CD14-positive monocyte (primary cell): ENCODE measurements at regions not wholly inside any gene's neighbourhood (a gene's known extent, or its start where the extent isn't known, plus 50 kb on each side); places are given as distances from the start of the nearest gene placed in this dataset.

Experiments
- DNase-seq, 3 donors: peaks; one replicate each; pipeline ENCODE4 v3.0.0-alpha.2; 2011 to 2022
- H2AFZ ChIP-seq: 2 replicates; pipeline ENCODE4 v1.6.0; 2012; ENCODE audit warnings: mild to moderate bottlenecking, low read depth, low read length, inconsistent platforms; ENCODE audit not compliant: insufficient read depth, poor library complexity, severe bottlenecking
- H3K27ac ChIP-seq, 2 donors: 1 replicate in 1 of 2; 2 replicates in 1 of 2; pipeline ENCODE4 v1.5.1; 2012 to 2013; ENCODE audit warnings: low read length in 2 of 2, control low read depth in 1 of 2, inconsistent platforms in 1 of 2, low read depth in 1 of 2, mild to moderate bottlenecking in 1 of 2
- H3K27me3 ChIP-seq, 2 donors: one replicate each; pipeline versions ENCODE4 v1.6.0 to v1.6.1; 2011 to 2013; ENCODE audit warnings: low read length in 2 of 2; ENCODE audit not compliant: control insufficient read depth in 2 of 2, insufficient read depth in 2 of 2
- H3K36me3 ChIP-seq, 2 donors: replicated peaks in 1 of 2; 1 replicate in 1 of 2; 2 replicates in 1 of 2; pipeline versions ENCODE4 v1.5.1 to v1.6.1; 2012 to 2013; ENCODE audit warnings: low read length in 2 of 2, control low read depth in 1 of 2, inconsistent platforms in 1 of 2, mild to moderate bottlenecking in 1 of 2; ENCODE audit not compliant: insufficient read depth in 2 of 2, control insufficient read depth in 1 of 2
- H3K4me1 ChIP-seq, 2 donors: 1 replicate in 1 of 2; 2 replicates in 1 of 2; pipeline versions ENCODE4 v1.5.1 to v1.6.1; 2012 to 2013; ENCODE audit warnings: low read length in 2 of 2, control low read depth in 1 of 2, inconsistent platforms in 1 of 2, mild to moderate bottlenecking in 1 of 2, moderate library complexity in 1 of 2; ENCODE audit not compliant: insufficient read depth in 2 of 2, control insufficient read depth in 1 of 2
- H3K4me2 ChIP-seq: replicated peaks from 2 replicates; pipeline ENCODE3; 2012; ENCODE audit warnings: low read length, moderate library complexity, mild to moderate bottlenecking; ENCODE audit not compliant: poor library complexity, severe bottlenecking; ENCODE audit errors: extremely low read depth
- H3K4me3 ChIP-seq, 3 experiments: fragments of 200-600 bp in 1 of 3; sonication (generic) in 1 of 3; replicated peaks in 1 of 3; 1 replicate in 2 of 3; 2 replicates in 1 of 3; pipeline ENCODE4 v1.5.1; 2011 to 2013; ENCODE audit warnings: low read length in 3 of 3, mild to moderate bottlenecking in 3 of 3, control low read depth in 2 of 3, low read depth in 2 of 3, inconsistent platforms in 1 of 3, moderate library complexity in 1 of 3
- H3K79me2 ChIP-seq: 2 replicates; pipeline ENCODE4 v1.6.0; 2012; ENCODE audit warnings: mild to moderate bottlenecking, control low read depth, inconsistent platforms, low read length, moderate library complexity; ENCODE audit not compliant: insufficient read depth
- H3K9ac ChIP-seq: 2 replicates; pipeline ENCODE4 v1.6.0; 2017; ENCODE audit warnings: low read length, mild to moderate bottlenecking; ENCODE audit not compliant: insufficient read depth, poor library complexity, severe bottlenecking
- H3K9me3 ChIP-seq, 2 donors: replicated peaks in 1 of 2; 1 replicate in 1 of 2; 2 replicates in 1 of 2; pipeline versions ENCODE4 v1.5.1 to v1.6.1; 2012 to 2013; ENCODE audit warnings: low read length in 2 of 2, control low read depth in 1 of 2; ENCODE audit not compliant: control insufficient read depth in 1 of 2, insufficient read depth in 1 of 2
- H4K20me1 ChIP-seq: 2 replicates; pipeline ENCODE4 v1.6.0; 2012; ENCODE audit warnings: mild to moderate bottlenecking, low read length, control low read depth, moderate library complexity; ENCODE audit not compliant: insufficient read depth
- H3K27ac Mint-ChIP-seq, 7 donors: one replicate each; pipeline ENCODE4 v1.8.0; 2020; ENCODE audit warnings: mild to moderate bottlenecking in 7 of 7, mixed read lengths in 7 of 7, moderate library complexity in 6 of 7, inconsistent platforms in 2 of 7
- H3K27me3 Mint-ChIP-seq, 3 donors: one replicate each; pipeline ENCODE4 v1.8.0; 2021 to 2022; ENCODE audit warnings: low read depth in 3 of 3, mild to moderate bottlenecking in 3 of 3, mixed read lengths in 3 of 3, moderate library complexity in 3 of 3, inconsistent platforms in 1 of 3
- H3K36me3 Mint-ChIP-seq, 2 donors: one replicate each; pipeline ENCODE4 v1.8.0; 2020; ENCODE audit warnings: mixed read lengths in 2 of 2, inconsistent platforms in 1 of 2, mild to moderate bottlenecking in 1 of 2
- H3K4me1 Mint-ChIP-seq: one replicate; pipeline ENCODE4 v1.8.0; 2020; ENCODE audit warnings: mild to moderate bottlenecking, mixed read lengths
- H3K4me3 Mint-ChIP-seq, 2 donors: one replicate each; pipeline ENCODE4 v1.8.0; 2020; ENCODE audit warnings: mild to moderate bottlenecking in 2 of 2, mixed read lengths in 2 of 2, moderate library complexity in 1 of 2
- H3K9me3 Mint-ChIP-seq, 7 donors: one replicate each; pipeline ENCODE4 v1.8.0; 2020 to 2022; ENCODE audit warnings: mixed read lengths in 7 of 7, mild to moderate bottlenecking in 6 of 7, moderate library complexity in 6 of 7, inconsistent platforms in 2 of 7
- WGBS: methylation state at CpG from one replicate; pipeline ENCODE4 v1.1.5; 2013; ENCODE audit warnings: missing lambda C conversion rate; ENCODE audit not compliant: insufficient coverage; 5-methylcytosine and 5-hydroxymethylcytosine counted together
- intact Hi-C, 2 donors: fragments of 100-400 bp; cut with micrococcal nuclease; formaldehyde crosslinking; loops; one replicate each; pipeline versions ENCODE4 v1.15.0 to v1.15.1; 2023
- TF ChIP-seq, protein P1 (sequence below): fragments of 200-600 bp; IDR thresholded peaks from one replicate; pipeline ENCODE4 v1.8.0; 2022; ENCODE audit warnings: antibody characterized with exemption, mild to moderate bottlenecking

DNA sequence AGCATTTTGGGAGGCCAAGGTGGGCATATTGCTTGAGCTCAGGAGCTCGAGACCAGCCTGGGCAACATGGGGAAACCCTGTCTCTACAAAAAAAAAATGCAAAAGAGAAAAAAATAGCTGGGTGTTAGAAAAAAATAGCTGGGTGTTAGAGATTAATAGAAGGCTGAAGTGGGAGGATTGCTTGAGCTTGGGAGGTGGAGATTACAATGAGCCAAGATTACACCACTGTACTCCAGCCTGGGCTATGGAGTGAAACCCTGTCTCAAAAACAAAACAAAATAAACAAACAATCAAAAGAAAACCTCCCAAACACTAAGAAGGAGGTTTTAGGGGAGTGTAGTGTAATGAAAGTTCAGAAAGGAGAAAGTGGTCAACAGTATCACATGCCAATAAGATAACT is 202.1 kb downstream of the FLRT2 start:
- Histone ChIP-seq H3K4me3 (no peak overlapping the region), H3K27ac (no peak overlapping the region), H3K9me3 (peaks cover 0 to 4% of the 10 kb centered on the region in 2 donors), H4K20me1 (no peaks in the 10 kb centered on the region), H3K4me2 (no peak overlapping the region), H3K9ac (no peak overlapping the region), H2AFZ (no peak overlapping the region), H3K4me1 (no peaks in the 10 kb centered on the region), H3K79me2 (no peaks in the 10 kb centered on the region), H3K36me3 (no peaks in the 10 kb centered on the region), H3K27me3 (no peaks in the 10 kb centered on the region)
- Mint-ChIP-seq H3K9me3 (peaks cover 0 to 15% (median 6%) of the 10 kb centered on the region in 7 donors), H3K27me3 (peaks cover 1 to 3% (median 1%) of the 10 kb centered on the region in 3 donors), H3K4me3 (no peak overlapping the region), H3K27ac (no peak overlapping the region), H3K36me3 (no peaks in the 10 kb centered on the region), H3K4me1 (no peaks in the 10 kb centered on the region)
- intact Hi-C loops, result no loop called here
- DNase-seq, result no peak
- no CpG with 5 or more reads among the region's 1 CpG for WGBS
- TF ChIP-seq, protein P1, sequence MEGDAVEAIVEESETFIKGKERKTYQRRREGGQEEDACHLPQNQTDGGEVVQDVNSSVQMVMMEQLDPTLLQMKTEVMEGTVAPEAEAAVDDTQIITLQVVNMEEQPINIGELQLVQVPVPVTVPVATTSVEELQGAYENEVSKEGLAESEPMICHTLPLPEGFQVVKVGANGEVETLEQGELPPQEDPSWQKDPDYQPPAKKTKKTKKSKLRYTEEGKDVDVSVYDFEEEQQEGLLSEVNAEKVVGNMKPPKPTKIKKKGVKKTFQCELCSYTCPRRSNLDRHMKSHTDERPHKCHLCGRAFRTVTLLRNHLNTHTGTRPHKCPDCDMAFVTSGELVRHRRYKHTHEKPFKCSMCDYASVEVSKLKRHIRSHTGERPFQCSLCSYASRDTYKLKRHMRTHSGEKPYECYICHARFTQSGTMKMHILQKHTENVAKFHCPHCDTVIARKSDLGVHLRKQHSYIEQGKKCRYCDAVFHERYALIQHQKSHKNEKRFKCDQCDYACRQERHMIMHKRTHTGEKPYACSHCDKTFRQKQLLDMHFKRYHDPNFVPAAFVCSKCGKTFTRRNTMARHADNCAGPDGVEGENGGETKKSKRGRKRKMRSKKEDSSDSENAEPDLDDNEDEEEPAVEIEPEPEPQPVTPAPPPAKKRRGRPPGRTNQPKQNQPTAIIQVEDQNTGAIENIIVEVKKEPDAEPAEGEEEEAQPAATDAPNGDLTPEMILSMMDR, result no peak

DNA sequence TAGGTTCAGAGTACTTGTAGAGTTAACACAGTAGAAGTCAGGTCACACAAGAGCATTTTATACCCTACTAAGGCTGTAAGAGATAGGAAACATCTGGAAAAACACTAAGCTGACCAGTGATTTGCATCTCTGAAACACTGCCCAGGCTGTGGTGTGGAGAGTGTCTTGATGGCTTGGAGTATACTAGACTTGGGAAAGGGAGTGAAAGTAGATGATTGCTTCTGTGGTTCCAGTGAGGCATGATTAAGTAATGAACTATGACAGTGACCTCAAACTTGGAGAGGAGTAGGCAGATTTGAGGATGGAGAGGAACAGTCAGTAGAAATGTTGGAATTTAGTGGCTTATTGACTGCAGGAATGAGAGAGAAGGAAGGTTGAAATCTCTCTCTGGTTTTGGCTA is 201.2 kb downstream of the FLRT2 start:
- H4K20me1 ChIP-seq, result no peaks in the 10 kb centered on the region
- TF ChIP-seq, protein P1, result no peak
- DNase-seq, result no peak
- H3K4me1 Mint-ChIP-seq, result no peaks in the 10 kb centered on the region
- H3K79me2 ChIP-seq, result no peaks in the 10 kb centered on the region
- H3K9me3 ChIP-seq, result peaks cover 0 to 3% of the 10 kb centered on the region in 2 donors
- H3K9ac ChIP-seq, result no peak overlapping the region
- peaks cover 1 to 4% (median 1%) of the 10 kb centered on the region in 3 donors for H3K27me3 Mint-ChIP-seq
- H3K27ac ChIP-seq, result no peak overlapping the region
- intact Hi-C loops, result no loop called here
- no peak overlapping the region for H3K4me3 ChIP-seq
- H3K4me1 ChIP-seq, result no peaks in the 10 kb centered on the region
- no peak overlapping the region for H2AFZ ChIP-seq
- no peak overlapping the region for H3K4me3 Mint-ChIP-seq
- H3K36me3 ChIP-seq, result no peaks in the 10 kb centered on the region
- H3K36me3 Mint-ChIP-seq, result no peaks in the 10 kb centered on the region
- H3K4me2 ChIP-seq, result no peak overlapping the region
- no peaks in the 10 kb centered on the region for H3K27me3 ChIP-seq
- H3K27ac Mint-ChIP-seq, result no peak overlapping the region
- peaks cover 0 to 15% (median 6%) of the 10 kb centered on the region in 7 donors for H3K9me3 Mint-ChIP-seq
